Esophagus muscularis mucosa (tissue), 4 donors: ENCODE measurements at regions not wholly inside any gene's neighbourhood (a gene's known extent, or its start where the extent isn't known, plus 50 kb on each side); places are given as distances from the start of the nearest gene placed in this dataset.

Source experiments
- DNase-seq: peaks from one replicate; pipeline ENCODE4 v3.0.0-alpha.2; 2017; ENCODE audit errors: extremely low spot score
- H3K27ac ChIP-seq, 4 donors: fragments of 200-600 bp; sonication (generic); replicated peaks in 1 of 4; 1 replicate in 3 of 4; 2 replicates in 1 of 4; pipeline ENCODE4 v1.5.1; 2016 to 2019; ENCODE audit warnings: mild to moderate bottlenecking in 1 of 4
- H3K27me3 ChIP-seq, 4 donors: fragments of 200-600 bp; sonication (generic); one replicate each; pipeline versions ENCODE4 v1.5.1 to v1.6.0; 2016 to 2019
- H3K36me3 ChIP-seq, 4 donors: fragments of 200-600 bp; sonication (generic); one replicate each; pipeline ENCODE4 v1.5.1; 2016 to 2019
- H3K4me1 ChIP-seq, 4 donors: fragments of 200-600 bp; sonication (generic); one replicate each; pipeline ENCODE4 v1.5.1; 2016 to 2019
- H3K4me3 ChIP-seq, 4 donors: fragments of 200-600 bp; sonication (generic); 1 replicate in 2 of 4; 2 replicates in 2 of 4; pipeline ENCODE4 v1.5.1; 2016 to 2019; ENCODE audit warnings: mild to moderate bottlenecking in 4 of 4, moderate library complexity in 1 of 4
- H3K9me3 ChIP-seq, 4 donors: fragments of 200-600 bp; sonication (generic); 1 replicate in 3 of 4; 2 replicates in 1 of 4; pipeline ENCODE4 v1.5.1; 2016 to 2019
- EP300 ChIP-seq: sonication (generic); formaldehyde crosslinking; IDR thresholded peaks from one replicate; pipeline ENCODE4 v1.6.1; 2017; ENCODE audit warnings: antibody characterized with exemption
- POLR2A ChIP-seq: fragments of 450-650 bp; IDR thresholded peaks from one replicate; pipeline ENCODE4 v1.6.1; 2017; ENCODE audit warnings: antibody characterized with exemption, moderate library complexity, mild to moderate bottlenecking, low read depth
- POLR2AphosphoS5 ChIP-seq, 2 donors: sonication (generic); formaldehyde crosslinking; IDR thresholded peaks; one replicate each; pipeline ENCODE4 v1.6.1; 2017; ENCODE audit warnings: antibody characterized with exemption in 2 of 2
- WGBS: methylation state at CpG from one replicate; pipeline ENCODE4 v1.1.5; 2018; 5-methylcytosine and 5-hydroxymethylcytosine counted together
- intact Hi-C: fragments of 100-400 bp; cut with DNase I; formaldehyde crosslinking; loops from one replicate; pipeline ENCODE4 v1.15.1; 2023
- TF ChIP-seq, protein P1 (sequence below), 3 experiments: fragments of 200-600 bp in 2 of 3; fragments of 450-650 bp in 1 of 3; sonication (generic) in 2 of 3; IDR thresholded peaks; one replicate each; pipeline ENCODE4 v1.5.1; 2017 to 2019; ENCODE audit warnings: antibody characterized with exemption in 3 of 3, mild to moderate bottlenecking in 2 of 3, moderate library complexity in 1 of 3

DNA sequence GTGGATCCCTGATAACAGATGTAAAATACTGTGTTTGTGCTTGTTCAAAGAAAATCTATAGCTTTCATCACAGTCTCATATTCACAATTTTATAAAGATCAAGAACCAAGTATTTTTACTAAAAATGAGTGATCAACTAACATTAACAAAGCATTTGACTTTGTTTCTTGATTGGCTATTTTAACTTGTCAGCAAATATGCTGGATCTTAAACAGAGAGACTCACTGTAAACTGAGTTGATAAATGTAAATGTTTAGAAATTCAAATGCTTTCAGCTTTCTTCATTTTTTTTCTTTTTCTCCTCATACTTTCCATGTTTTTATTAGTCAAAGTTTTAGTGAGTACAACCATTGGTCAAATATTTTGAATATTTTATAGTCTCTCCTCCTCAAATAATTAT, 923.0 kb upstream of the NR2F2 start:
- intact Hi-C loops = no loop called here
- peaks cover 0 to 8% (median 3%) of the 10 kb centered on the region in 4 donors for H3K4me1 ChIP-seq
- no peak for DNase-seq
- H3K4me3 ChIP-seq = no peak overlapping the region
- no peaks in the 10 kb centered on the region for H3K9me3 ChIP-seq
- TF ChIP-seq POLR2A = no peak
- TF ChIP-seq, protein P1, sequence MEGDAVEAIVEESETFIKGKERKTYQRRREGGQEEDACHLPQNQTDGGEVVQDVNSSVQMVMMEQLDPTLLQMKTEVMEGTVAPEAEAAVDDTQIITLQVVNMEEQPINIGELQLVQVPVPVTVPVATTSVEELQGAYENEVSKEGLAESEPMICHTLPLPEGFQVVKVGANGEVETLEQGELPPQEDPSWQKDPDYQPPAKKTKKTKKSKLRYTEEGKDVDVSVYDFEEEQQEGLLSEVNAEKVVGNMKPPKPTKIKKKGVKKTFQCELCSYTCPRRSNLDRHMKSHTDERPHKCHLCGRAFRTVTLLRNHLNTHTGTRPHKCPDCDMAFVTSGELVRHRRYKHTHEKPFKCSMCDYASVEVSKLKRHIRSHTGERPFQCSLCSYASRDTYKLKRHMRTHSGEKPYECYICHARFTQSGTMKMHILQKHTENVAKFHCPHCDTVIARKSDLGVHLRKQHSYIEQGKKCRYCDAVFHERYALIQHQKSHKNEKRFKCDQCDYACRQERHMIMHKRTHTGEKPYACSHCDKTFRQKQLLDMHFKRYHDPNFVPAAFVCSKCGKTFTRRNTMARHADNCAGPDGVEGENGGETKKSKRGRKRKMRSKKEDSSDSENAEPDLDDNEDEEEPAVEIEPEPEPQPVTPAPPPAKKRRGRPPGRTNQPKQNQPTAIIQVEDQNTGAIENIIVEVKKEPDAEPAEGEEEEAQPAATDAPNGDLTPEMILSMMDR (IDR thresholded peaks at IDR 0.05) = no peak
- no peak for TF ChIP-seq POLR2AphosphoS5 (IDR thresholded peaks at IDR 0.05)
- no peaks in the 10 kb centered on the region for H3K27me3 ChIP-seq
- no peak overlapping the region for H3K27ac ChIP-seq
- no peaks in the 10 kb centered on the region for H3K36me3 ChIP-seq

DNA sequence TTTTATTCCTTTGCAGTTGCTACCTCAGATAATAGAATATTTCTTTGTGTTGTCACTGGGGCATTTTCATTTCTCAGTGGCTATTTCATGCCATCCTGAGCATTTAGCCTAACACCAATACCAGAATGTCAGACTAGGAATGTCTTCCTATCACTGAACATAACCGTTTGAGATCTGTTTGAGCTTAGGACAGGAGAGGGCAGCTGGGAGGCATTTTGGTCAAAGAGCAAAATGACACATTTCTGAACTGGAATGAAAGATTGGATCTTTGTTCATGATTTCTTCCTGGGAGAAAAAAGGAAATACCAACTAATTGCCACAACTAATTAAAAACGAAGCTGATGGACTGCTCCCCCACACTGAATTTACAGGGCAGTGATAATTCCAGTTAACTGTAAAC, 921.3 kb upstream of the NR2F2 start:
- Histone ChIP-seq H3K27ac (no peak overlapping the region), H3K36me3 (no peaks in the 10 kb centered on the region), H3K4me3 (no peak overlapping the region), H3K9me3 (no peaks in the 10 kb centered on the region), H3K27me3 (no peaks in the 10 kb centered on the region), H3K4me1 (peaks cover 0 to 8% (median 3%) of the 10 kb centered on the region in 4 donors)
- no peak for TF ChIP-seq POLR2A
- TF ChIP-seq EP300 = no peak
- no peak for TF ChIP-seq POLR2AphosphoS5 (IDR thresholded peaks at IDR 0.05)
- WGBS = 54% methylated on average over 2 of the region's 2 CpGs
- no peak for DNase-seq
- intact Hi-C loops = no loop called here

- Histone ChIP-seq H3K4me1 (peaks cover 0 to 8% (median 3%) of the 10 kb centered on the region in 4 donors), H3K27ac (no peak overlapping the region), H3K27me3 (no peaks in the 10 kb centered on the region), H3K36me3 (no peaks in the 10 kb centered on the region), H3K4me3 (no peak overlapping the region), H3K9me3 (no peaks in the 10 kb centered on the region)
- TF ChIP-seq POLR2A (no peak), EP300 (no peak), POLR2AphosphoS5 (IDR thresholded peaks at IDR 0.05) (no peak)
- WGBS = 58% methylated on average over 4 of the region's 4 CpGs
- intact Hi-C loops = no loop called here
- no peak for DNase-seq
These were observed 920.7 kb upstream of the NR2F2 start for GRCh38 chr15:95409626-95410310.

- TF ChIP-seq POLR2A = no peak
- no peak for TF ChIP-seq POLR2AphosphoS5 (IDR thresholded peaks at IDR 0.05)
- TF ChIP-seq, protein P1 (IDR thresholded peaks at IDR 0.05) = no peak
- no peak for TF ChIP-seq EP300
- intact Hi-C loops = no loop called here
- 97% methylated on average over 4 of the region's 4 CpGs for WGBS
- Histone ChIP-seq H3K27ac (no peak overlapping the region), H3K4me1 (peaks cover 0 to 8% (median 3%) of the 10 kb centered on the region in 4 donors), H3K36me3 (no peaks in the 10 kb centered on the region), H3K9me3 (no peaks in the 10 kb centered on the region), H3K27me3 (no peaks in the 10 kb centered on the region), H3K4me3 (no peak overlapping the region)
- DNase-seq = no peak
These were observed 919.7 kb upstream of the NR2F2 start for GRCh38 chr15:95410757-95411156.

DNA sequence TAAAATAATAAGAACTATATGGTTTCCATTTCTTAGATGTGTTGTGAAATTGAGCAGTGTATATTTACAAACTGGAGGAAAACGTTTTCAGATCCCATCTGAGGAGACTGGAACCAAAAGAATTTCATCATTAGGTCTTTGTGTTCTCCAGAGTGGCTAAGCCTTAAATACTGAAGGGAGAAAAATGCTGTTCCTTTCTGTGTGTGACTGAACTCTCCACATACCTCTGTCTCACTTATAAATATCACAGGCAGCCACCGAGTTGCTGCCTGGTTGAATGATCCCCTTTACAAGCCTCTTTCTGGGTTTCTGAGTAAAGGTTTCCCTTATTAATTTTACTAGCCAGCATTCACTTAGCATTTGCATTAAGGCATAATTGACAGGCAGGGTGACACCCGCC, 913.9 kb upstream of the NR2F2 start:
- intact Hi-C loops = no loop called here

More for the DNA sequence above, 913.9 kb upstream of the NR2F2 start:
- H3K27ac ChIP-seq = no peak overlapping the region
- DNase-seq = no peak
- no peaks in the 10 kb centered on the region for H3K36me3 ChIP-seq
- no peaks in the 10 kb centered on the region for H3K9me3 ChIP-seq
- WGBS = 62% methylated on average over 3 of the region's 3 CpGs
- TF ChIP-seq POLR2AphosphoS5 (IDR thresholded peaks at IDR 0.05) (no peak), POLR2A (no peak), EP300 (no peak)
- TF ChIP-seq, protein P1 (IDR thresholded peaks at IDR 0.05) = no peak
- H3K27me3 ChIP-seq = no peaks in the 10 kb centered on the region
- no peak overlapping the region for H3K4me3 ChIP-seq
- H3K4me1 ChIP-seq = no peaks in the 10 kb centered on the region
